Heart left ventricle (tissue), 16 donors: ENCODE measurements at regions not wholly inside any gene's neighbourhood (a gene's known extent, or its start where the extent isn't known, plus 50 kb on each side); places are given as distances from the start of the nearest gene placed in this dataset.

Experiments used
- ATAC-seq, 4 donors: fragments of 200-7000 bp; cut with Tn5 transposase; one replicate each; pipeline ENCODE4 v1.9.1; 2020 to 2022; ENCODE audit warnings: moderate library complexity in 4 of 4, mild to moderate bottlenecking in 3 of 4, moderate number of reproducible peaks in 1 of 4
- DNase-seq, 5 donors: peaks; one replicate each; pipeline ENCODE4 v3.0.0-alpha.2; 2020
- H3K27ac ChIP-seq, 12 donors: fragments of 200-600 bp; sonication (generic) in 4 of 12; one replicate each; pipeline versions ENCODE4 v1.5.0 to v1.8.0; 2016 to 2022; ENCODE audit warnings: mild to moderate bottlenecking in 2 of 12
- H3K27me3 ChIP-seq, 9 donors: fragments of 200-600 bp; sonication (generic) in 2 of 9; one replicate each; pipeline versions ENCODE4 v1.5.1 to v1.8.0; 2016 to 2022; ENCODE audit warnings: mild to moderate bottlenecking in 3 of 9
- H3K36me3 ChIP-seq, 9 donors: fragments of 200-600 bp; sonication (generic) in 2 of 9; one replicate each; pipeline versions ENCODE4 v1.5.0 to v1.8.0; 2018 to 2022; ENCODE audit warnings: mild to moderate bottlenecking in 2 of 9
- H3K4me1 ChIP-seq, 12 donors: fragments of 200-600 bp; sonication (generic) in 4 of 12; one replicate each; pipeline versions ENCODE4 v1.5.0 to v1.8.0; 2016 to 2022; ENCODE audit warnings: mild to moderate bottlenecking in 3 of 12
- H3K4me3 ChIP-seq, 12 donors: fragments of 200-600 bp; sonication (generic) in 4 of 12; one replicate each; pipeline versions ENCODE4 v1.5.0 to v1.8.0; 2017 to 2022; ENCODE audit warnings: mild to moderate bottlenecking in 9 of 12, moderate library complexity in 4 of 12
- H3K9me3 ChIP-seq, 12 donors: fragments of 200-600 bp; sonication (generic) in 4 of 12; one replicate each; pipeline versions ENCODE4 v1.5.0 to v1.8.0; 2016 to 2022; ENCODE audit warnings: mild to moderate bottlenecking in 1 of 12
- CTCF ChIP-seq, 12 donors: fragments of 200-600 bp; sonication (generic) in 4 of 12; IDR thresholded peaks; one replicate each; pipeline versions ENCODE4 v1.5.0 to v1.8.0; 2018 to 2022; ENCODE audit warnings: antibody characterized with exemption in 12 of 12, mild to moderate bottlenecking in 5 of 12
- POLR2A ChIP-seq, 2 donors: fragments of 450-650 bp; IDR thresholded peaks; one replicate each; pipeline ENCODE4 v1.6.1; 2017; ENCODE audit warnings: antibody characterized with exemption in 2 of 2, mild to moderate bottlenecking in 2 of 2, moderate library complexity in 2 of 2
- WGBS, 4 donors: extraction: QIAGEN DNeasy Blood & Tissue Kit in 2 of 4; methylation state at CpG; one replicate each; pipeline versions ENCODE4 v1.1.5 to v1.1.7; 2013 to 2018; 5-methylcytosine and 5-hydroxymethylcytosine counted together
- intact Hi-C, 10 donors: fragments of 100-400 bp; cut with DNase I; formaldehyde crosslinking; loops; one replicate each; pipeline versions ENCODE4 v1.11.1 to v1.14.2; 2022
- donor health status: ischemic (EF 13 %, LVEDD 7.1; RV severe dilation, severe dysfunction).
- donor health status: healthy with polysubstance abuse.
- donor health status: DM: no; HTN: yes; CAD: no.
- donor health status: DM: no; HTN: no; CAD: no.
- donor health status: ischemic (EF 25% LVEDD 6.9; RV normal size, moderate dysfunction).
- donor health status: ischemic (EF 25% LVEDD 5.7; RV mildly dilated, moderate dysfunction).
- donor health status: healthy.
- donor health status: DM: yes; HTN: yes; CAD: no.
- donor health status: ischemic (EF 35%, LVEDD 5.7; RV mildly dilated, moderate dysfunction).
- donor health status: nonischemic (EF 11% LVEDD 7.7; RV severe dilation, severe dysfunction).
- donor health status: DM: yes; HTN: yes; CAD: no.
- donor health status: PGD.
- donor health status: ischemic (EF 29% LVEDD 5.4; RV normal size, mild dysfunction).
- donor health status: nonischemic (EF 23%, LVEDD 6.1; RV moderate dilation, normal function).

- intact Hi-C loops, result no loop called here
- TF ChIP-seq CTCF (IDR thresholded peaks at IDR 0.05), result no peak
- Histone ChIP-seq H3K27me3 (no peaks in the 10 kb centered on the region), H3K27ac (no peak overlapping the region), H3K36me3 (no peaks in the 10 kb centered on the region), H3K9me3 (peaks cover 0 to 6% (median 0%) of the 10 kb centered on the region in 12 donors), H3K4me1 (no peaks in the 10 kb centered on the region), H3K4me3 (no peak overlapping the region)
- DNase-seq (no peak), ATAC-seq (no peak)
- WGBS, 4 donors, result 69 to 79% (median 78%) methylated on average over 5 of the region's 5 CpGs
Observed at GRCh38 chr3:135699741-135700140, 265.8 kb upstream of the PPP2R3A start.

- intact Hi-C loops, result no loop called here
- H3K27me3 ChIP-seq, result no peaks in the 10 kb centered on the region
- H3K36me3 ChIP-seq, result no peaks in the 10 kb centered on the region
- no peaks in the 10 kb centered on the region for H3K9me3 ChIP-seq
- no peak for TF ChIP-seq CTCF (IDR thresholded peaks at IDR 0.05)
- no peak for TF ChIP-seq POLR2A (IDR thresholded peaks at IDR 0.05)
- 34 to 41% (median 36%) methylated on average over 4 of the region's 4 CpGs for WGBS, 4 donors
- ATAC-seq (no peak), DNase-seq (no peak)
- H3K4me1 ChIP-seq, result no peaks in the 10 kb centered on the region
- no peak overlapping the region for H3K27ac ChIP-seq
- no peak overlapping the region for H3K4me3 ChIP-seq
Observed at GRCh38 chr3:135706758-135707375, 258.7 kb upstream of the PPP2R3A start.

DNA sequence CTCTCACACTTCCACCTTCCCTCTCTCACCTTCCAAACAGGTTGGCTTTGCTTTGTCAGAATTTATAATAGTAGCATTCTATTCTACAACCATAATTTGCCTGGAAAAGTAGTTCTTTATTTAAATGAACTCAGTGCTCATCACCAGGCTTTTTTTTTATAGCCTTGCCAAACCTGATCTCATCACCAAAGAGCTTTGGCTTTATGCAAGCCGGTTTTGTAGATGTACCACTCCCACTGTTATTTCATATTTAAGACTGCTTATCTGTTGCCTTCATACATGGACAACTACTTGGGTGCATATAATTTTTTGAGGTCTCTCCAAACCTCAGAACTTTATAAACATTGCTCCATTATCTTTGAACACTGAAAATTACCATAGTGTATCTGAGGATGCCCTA is 246.1 kb upstream of the PPP2R3A start:
- ATAC-seq (no peak), DNase-seq (no peak)
- 73 to 85% (median 80%) methylated on average over 1 of the region's 1 CpG for WGBS, 4 donors
- TF ChIP-seq CTCF (IDR thresholded peaks at IDR 0.05) (no peak), POLR2A (IDR thresholded peaks at IDR 0.05) (no peak)
- peaks cover 0 to 18% (median 3%) of the 10 kb centered on the region in 12 donors for H3K9me3 ChIP-seq
- intact Hi-C loops, result no loop called here
- H3K27me3 ChIP-seq, result no peaks in the 10 kb centered on the region
- no peaks in the 10 kb centered on the region for H3K4me1 ChIP-seq
- no peak overlapping the region for H3K4me3 ChIP-seq
- H3K36me3 ChIP-seq, result no peaks in the 10 kb centered on the region
- no peak overlapping the region for H3K27ac ChIP-seq

DNA sequence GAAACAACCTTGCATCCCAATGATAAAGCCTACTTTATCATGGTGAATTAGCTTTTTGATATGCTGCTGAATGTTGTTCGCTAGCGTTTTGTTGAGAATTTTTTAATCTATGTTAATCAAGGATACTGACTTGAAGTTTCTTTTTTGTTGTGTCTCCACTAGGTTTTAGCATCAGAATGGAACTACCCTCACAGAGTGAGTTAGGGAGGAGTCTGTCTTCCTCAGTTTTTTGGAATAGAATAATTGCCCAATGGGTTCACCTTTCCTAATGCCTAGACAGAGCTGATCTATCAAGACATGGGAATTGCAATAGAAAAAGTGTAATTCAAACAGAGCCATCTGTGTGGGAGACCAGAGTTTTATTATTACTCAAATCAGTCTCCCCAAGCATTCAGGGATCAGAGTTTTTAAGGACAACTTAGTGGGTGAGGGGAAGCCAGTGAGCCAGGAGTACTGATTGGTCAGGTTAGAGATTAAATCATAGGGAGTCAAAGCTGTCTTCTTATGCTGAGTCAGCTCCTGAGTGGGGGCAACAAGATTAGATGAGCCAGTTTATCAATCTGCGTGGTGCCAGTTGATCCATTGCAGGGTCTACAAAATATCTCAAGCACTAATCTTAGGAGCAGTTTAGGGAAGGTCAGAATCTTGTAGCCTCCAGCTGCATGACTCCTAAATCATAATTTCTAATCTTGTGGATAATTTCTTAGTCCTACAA is 237.4 kb upstream of the PPP2R3A start:
- intact Hi-C loops, result no loop called here
- H3K27me3 ChIP-seq, result no peaks in the 10 kb centered on the region
- H3K4me1 ChIP-seq, result no peaks in the 10 kb centered on the region
- 73 to 78% (median 77%) methylated on average over 3 of the region's 3 CpGs for WGBS, 4 donors
- no peak for DNase-seq
- H3K4me3 ChIP-seq, result no peak overlapping the region
- no peak for ATAC-seq
- no peak overlapping the region for H3K27ac ChIP-seq
- no peak for TF ChIP-seq CTCF (IDR thresholded peaks at IDR 0.05)
- no peak for TF ChIP-seq POLR2A (IDR thresholded peaks at IDR 0.05)
- peaks cover 0 to 58% (median 23%) of the 10 kb centered on the region in 12 donors for H3K9me3 ChIP-seq
- no peaks in the 10 kb centered on the region for H3K36me3 ChIP-seq
